GM12874 (cell line): ENCODE measurements at regions not wholly inside any gene's neighbourhood (a gene's known extent, or its start where the extent isn't known, plus 50 kb on each side); places are given as distances from the start of the nearest gene placed in this dataset.

Source experiments
- CTCF ChIP-seq: IDR thresholded peaks from 2 replicates; pipeline ENCODE4 v1.5.1; 2011; ENCODE audit warnings: low read depth, mild to moderate bottlenecking, control low read depth, low read length, moderate library complexity; ENCODE audit not compliant: insufficient read depth

GRCh38 chr7:68143345-68143744 is 1146.7 kb downstream of the TYW1 start:
- no peak for TF ChIP-seq CTCF

DNA sequence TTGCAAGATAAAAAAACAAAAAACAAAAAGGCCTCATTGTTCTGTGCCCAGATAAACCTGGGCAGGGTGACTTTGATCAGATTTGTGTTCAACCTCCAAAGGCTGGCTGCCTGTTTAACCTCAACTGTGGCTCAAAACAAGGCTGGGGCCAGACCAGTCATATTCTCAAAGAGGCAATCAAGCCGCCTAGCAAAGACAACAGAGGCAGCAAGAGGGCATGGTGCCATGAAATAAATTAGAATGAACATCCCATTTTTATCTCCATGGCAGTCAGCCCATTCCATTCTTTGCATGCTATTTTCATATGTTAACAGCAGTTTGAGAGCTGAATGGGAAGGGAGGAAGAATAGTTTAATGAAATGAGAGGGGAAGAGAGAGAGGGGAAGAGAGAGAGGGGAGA is 1150.3 kb downstream of the TYW1 start:
- no peak for TF ChIP-seq CTCF

DNA sequence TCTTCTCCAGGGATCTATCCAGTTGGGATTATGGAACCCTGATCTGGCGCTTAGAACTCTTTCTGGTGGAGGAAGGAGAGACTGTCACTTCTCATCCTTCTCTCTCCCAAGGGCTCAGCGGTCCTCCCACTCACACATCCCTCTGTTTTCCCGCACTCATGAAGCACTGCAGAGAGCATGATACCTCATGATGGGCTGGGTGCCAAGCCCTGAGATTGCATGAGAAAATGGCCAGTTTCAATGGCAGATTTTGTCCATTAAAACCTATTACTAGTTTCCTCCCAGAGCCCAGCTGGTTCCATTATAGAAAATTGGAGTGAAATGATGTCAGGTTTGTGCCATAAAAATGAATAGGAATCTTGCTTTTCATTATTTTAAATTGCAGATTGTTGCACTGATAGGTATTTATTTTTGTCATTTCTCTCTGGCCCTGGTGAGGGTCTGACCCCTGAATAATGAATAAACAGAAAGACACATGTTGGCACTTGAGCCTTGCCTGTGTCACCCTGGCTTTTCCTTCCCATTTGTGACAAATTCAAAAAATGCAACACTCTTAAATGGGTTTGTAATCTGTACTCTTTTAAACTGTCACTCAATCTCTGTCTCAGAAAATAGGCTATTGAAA is 1151.1 kb downstream of the TYW1 start:
- TF ChIP-seq CTCF, result no peak

- TF ChIP-seq CTCF, result no peak
Observed at GRCh38 chr7:68148440-68148839, 1151.8 kb downstream of the TYW1 start.

DNA sequence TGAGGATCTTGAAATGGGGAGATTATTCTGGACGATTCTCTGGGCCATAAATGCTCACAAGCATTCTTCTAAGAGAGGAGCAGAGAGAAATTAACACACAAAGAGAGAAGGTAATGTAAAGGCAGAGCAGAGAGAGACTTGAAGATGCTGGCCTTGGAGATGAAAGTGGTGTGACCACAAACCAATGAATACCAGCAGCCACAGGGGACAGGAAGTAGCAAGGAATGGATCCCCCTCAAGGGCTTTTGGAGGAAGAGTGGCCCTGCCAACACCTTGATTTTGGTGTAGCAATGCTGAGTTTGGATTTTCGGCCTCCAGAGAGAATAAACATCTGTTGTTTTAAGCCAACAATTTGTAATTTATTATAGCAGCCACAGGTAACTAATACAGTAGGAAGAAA is 1155.6 kb downstream of the TYW1 start:
- no peak for TF ChIP-seq CTCF

DNA sequence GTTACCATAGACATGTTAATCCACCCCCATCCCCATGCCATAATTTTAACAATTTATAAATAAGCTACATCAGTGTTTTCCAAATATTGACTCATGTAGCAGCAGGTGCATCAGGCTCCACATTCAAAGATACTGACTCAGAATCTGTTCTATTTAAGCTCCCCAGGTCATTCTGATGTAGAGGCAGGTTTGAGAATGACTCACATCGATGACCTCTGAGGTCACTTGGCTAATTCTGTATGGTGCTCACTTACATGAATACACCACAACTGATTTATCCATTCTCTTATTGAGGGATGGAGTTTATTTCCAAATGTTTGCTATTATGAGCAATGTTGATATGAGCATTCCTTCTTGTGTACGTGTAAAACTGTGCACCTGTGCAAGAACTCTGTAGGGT is 1159.0 kb downstream of the TYW1 start:
- TF ChIP-seq CTCF, result no peak

DNA sequence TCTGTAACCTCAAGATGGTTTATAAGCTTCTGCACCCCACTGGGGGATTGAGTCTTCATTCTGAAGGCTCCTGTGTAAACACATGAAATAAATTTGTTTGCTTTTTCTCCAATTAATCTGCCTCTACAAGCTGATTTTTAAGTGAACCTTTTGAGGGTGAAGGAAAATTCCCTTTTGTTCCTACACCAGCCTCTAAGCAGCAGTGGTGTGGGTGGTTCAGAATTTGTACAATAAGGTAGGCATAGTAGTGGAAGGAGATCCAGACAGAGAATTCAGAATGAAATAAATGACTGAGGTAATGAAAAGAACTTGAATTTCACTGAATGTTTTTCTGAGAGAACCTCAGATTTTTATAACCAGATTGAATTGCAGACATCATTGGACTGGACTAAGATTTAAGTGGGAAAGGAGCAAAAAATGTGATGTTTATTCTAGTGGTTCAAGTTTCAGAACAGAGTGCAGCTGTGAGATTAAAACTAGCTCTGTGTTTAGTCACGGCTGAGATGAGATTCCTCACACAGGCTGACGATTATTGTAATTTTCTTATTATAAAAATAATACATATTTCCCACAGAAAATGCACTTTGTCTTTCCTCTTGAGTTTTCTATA is 1162.2 kb downstream of the TYW1 start:
- no peak for TF ChIP-seq CTCF
